ENCODE measurements at regions not wholly inside any gene's neighbourhood (a gene's known extent, or its start where the extent isn't known, plus 50 kb on each side); places are given as distances from the start of the nearest gene placed in this dataset.

DNA sequence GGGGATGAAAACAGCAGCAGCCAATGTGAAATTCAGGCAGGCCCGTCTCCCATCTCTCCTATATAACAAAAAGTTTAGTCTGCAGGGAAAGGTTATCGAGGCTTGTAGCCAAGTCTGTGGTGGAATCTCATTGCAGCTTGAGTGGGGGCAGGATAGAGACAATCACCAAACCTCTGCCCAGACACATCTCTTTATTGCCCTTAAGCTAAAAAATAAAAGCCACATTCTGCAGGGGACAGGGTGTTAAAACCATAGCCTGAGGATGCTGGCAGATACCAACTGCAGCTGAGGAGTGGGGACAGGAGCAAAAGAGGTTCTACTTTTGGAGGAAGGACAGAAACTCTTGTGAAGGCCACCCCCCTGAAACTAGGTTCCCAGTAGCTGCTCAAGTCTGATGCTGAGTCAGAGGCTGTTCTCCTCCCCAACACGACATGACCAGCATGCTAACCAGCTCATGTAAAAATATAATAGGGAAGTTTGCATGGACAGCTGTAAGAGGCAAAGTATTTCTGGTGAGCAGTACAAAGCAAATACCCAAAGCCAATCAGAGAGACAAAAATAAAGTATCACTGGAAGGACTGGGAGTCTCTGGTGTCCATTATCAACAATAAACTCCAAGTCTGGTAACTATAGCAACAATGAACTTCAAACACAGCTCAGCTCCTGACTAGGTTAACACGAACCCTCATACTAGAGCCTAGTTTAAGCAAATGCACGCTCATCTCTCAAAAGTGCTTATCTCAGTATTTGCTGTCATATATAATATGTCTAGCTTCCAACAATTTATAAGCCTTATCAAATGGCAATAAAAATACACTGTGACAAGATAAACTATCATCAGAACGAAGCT, 362.2 kb upstream of the SLCO3A1 start:
- TF ChIP-seq, protein P1, sequence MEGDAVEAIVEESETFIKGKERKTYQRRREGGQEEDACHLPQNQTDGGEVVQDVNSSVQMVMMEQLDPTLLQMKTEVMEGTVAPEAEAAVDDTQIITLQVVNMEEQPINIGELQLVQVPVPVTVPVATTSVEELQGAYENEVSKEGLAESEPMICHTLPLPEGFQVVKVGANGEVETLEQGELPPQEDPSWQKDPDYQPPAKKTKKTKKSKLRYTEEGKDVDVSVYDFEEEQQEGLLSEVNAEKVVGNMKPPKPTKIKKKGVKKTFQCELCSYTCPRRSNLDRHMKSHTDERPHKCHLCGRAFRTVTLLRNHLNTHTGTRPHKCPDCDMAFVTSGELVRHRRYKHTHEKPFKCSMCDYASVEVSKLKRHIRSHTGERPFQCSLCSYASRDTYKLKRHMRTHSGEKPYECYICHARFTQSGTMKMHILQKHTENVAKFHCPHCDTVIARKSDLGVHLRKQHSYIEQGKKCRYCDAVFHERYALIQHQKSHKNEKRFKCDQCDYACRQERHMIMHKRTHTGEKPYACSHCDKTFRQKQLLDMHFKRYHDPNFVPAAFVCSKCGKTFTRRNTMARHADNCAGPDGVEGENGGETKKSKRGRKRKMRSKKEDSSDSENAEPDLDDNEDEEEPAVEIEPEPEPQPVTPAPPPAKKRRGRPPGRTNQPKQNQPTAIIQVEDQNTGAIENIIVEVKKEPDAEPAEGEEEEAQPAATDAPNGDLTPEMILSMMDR (conservative IDR thresholded peaks at IDR 0.05; ENCODE audit: low read depth in 2 of 2): no peak
- TF ChIP-seq CREB1 (CRISPR knock-in tag; IDR thresholded peaks at IDR 0.05; ENCODE audit: low read depth) (no peak), REST (IDR thresholded peaks at IDR 0.05; ENCODE audit: unreplicated experiment) (no peak), EZH2 (IDR thresholded peaks at IDR 0.05; ENCODE audit: low read depth, unreplicated experiment) (no peak), POLR2AphosphoS5 (IDR thresholded peaks at IDR 0.05; ENCODE audit: low read depth) (no peak), JUNB (IDR thresholded peaks at IDR 0.05; ENCODE audit: unreplicated experiment) (no peak), EZH2phosphoT487 (IDR thresholded peaks at IDR 0.05; ENCODE audit: unreplicated experiment) (no peak), STAT1 (IDR thresholded peaks at IDR 0.05; ENCODE audit: unreplicated experiment) (no peak), ZNF114 (CRISPR knock-in tag; IDR thresholded peaks at IDR 0.05) (no peak), ZNF331 (CRISPR knock-in tag; IDR thresholded peaks at IDR 0.05; ENCODE audit: low read depth) (no peak), NANOG (IDR thresholded peaks at IDR 0.05; ENCODE audit: borderline replicate concordance) (no peak)
- TF ChIP-seq, protein P2, sequence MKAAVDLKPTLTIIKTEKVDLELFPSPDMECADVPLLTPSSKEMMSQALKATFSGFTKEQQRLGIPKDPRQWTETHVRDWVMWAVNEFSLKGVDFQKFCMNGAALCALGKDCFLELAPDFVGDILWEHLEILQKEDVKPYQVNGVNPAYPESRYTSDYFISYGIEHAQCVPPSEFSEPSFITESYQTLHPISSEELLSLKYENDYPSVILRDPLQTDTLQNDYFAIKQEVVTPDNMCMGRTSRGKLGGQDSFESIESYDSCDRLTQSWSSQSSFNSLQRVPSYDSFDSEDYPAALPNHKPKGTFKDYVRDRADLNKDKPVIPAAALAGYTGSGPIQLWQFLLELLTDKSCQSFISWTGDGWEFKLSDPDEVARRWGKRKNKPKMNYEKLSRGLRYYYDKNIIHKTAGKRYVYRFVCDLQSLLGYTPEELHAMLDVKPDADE (IDR thresholded peaks at IDR 0.05): no peak
